ENCODE measurements at regions not wholly inside any gene's neighbourhood (a gene's known extent, or its start where the extent isn't known, plus 50 kb on each side); places are given as distances from the start of the nearest gene placed in this dataset.

- Histone ChIP-seq H3K27ac (ENCODE audit: insufficient read length, low read depth, low read length) (no peak overlapping the region), H4K91ac (ENCODE audit: insufficient read length, low read depth, low read length) (no peak overlapping the region), H3K27me3 (ENCODE audit: insufficient read depth, low read length) (peaks cover 67% of the 10 kb centered on the region), H2BK5ac (ENCODE audit: insufficient read length, low read length) (no peak overlapping the region), H4K5ac (ENCODE audit: insufficient read length, low read depth, low read length) (no peak overlapping the region), H3K18ac (ENCODE audit: insufficient read length, low read depth, low read length) (no peak overlapping the region), H2BK120ac (ENCODE audit: low read depth, low read length, poor library complexity, severe bottlenecking) (no peak overlapping the region), H4K8ac (replicated peaks; ENCODE audit: insufficient read length, low read depth, low read length) (no peak overlapping the region), H2BK12ac (ENCODE audit: insufficient read length, low read depth, low read length) (no peak overlapping the region), H4K20me1 (ENCODE audit: control insufficient read depth, insufficient read depth, insufficient read length) (no peaks in the 10 kb centered on the region), H3K79me1 (ENCODE audit: insufficient read depth, low read depth, low read length, poor library complexity, severe bottlenecking) (no peaks in the 10 kb centered on the region), H3K56ac (ENCODE audit: insufficient read length, low read depth, low read length) (no peak overlapping the region), H3K4me1 (ENCODE audit: insufficient read depth, low read length) (peaks cover 3% of the 10 kb centered on the region; the same call in 1 of the 2 replicates), H3K4me2 (ENCODE audit: insufficient read depth, insufficient read length, low read length) (peak overlapping the region; percentile 74), H3K23me2 (ENCODE audit: insufficient read length, low read depth, low read length, poor library complexity, severe bottlenecking) (peaks cover 44% of the 10 kb centered on the region), H2AK5ac (ENCODE audit: insufficient read length, low read length) (no peak overlapping the region), H3K14ac (ENCODE audit: insufficient read depth, low read length) (no peak overlapping the region), H2AFZ (ENCODE audit: low read length) (no peak overlapping the region), H2BK20ac (ENCODE audit: low read depth, low read length, poor library complexity, severe bottlenecking) (no peak overlapping the region), H3K23ac (ENCODE audit: insufficient read length, low read depth, low read length) (no peak overlapping the region), H3K4ac (ENCODE audit: low read depth, low read length) (no peak overlapping the region), H3K9me3 (ENCODE audit: control insufficient read depth, low read depth, low read length) (no peaks in the 10 kb centered on the region), H3K79me2 (ENCODE audit: insufficient read depth, low read length) (no peaks in the 10 kb centered on the region), H3T11ph (ENCODE audit: low read length) (no peak overlapping the region), H3K9ac (ENCODE audit: extremely low read depth, insufficient read length, low read length) (no peak overlapping the region), H2BK15ac (ENCODE audit: low read depth, low read length) (no peak overlapping the region)
- Mint-ChIP-seq H3K4me3 (peak overlapping the region; percentile 69 to 81), H3K4me1 (peaks cover 43 to 56% of the 10 kb centered on the region in 2 experiments), H3K27ac (no peak overlapping the region), H3K27me3 (ENCODE audit: low read depth) (peaks cover 83% of the 10 kb centered on the region), H3K36me3 (ENCODE audit: insufficient read depth in 1 of 3, low read depth in 3 of 3) (no peaks in the 10 kb centered on the region; a peak in 1 of 7 replicates), H3K9me3 (peaks cover 0 to 6% of the 10 kb centered on the region in 2 experiments; a peak in 3 of 5 replicates)
- no peak for DNase-seq
- no peak for TF ChIP-seq CTCF (conservative IDR thresholded peaks at IDR 0.05)
- no CpG with 5 or more reads among the region's 31 CpGs for WGBS (ENCODE audit: extremely low coverage, insufficient read length, low lambda C conversion rate)
Observed at GRCh38 chr13:50125304-50125553, 110.0 kb downstream of the KCNRG start.

Measured in H9 (cell line).